ENCODE measurements at regions not wholly inside any gene's neighbourhood (a gene's known extent, or its start where the extent isn't known, plus 50 kb on each side); places are given as distances from the start of the nearest gene placed in this dataset.

- no peak for TF ChIP-seq CTCF (IDR thresholded peaks at IDR 0.05)
- DNase-seq (ENCODE audit: low spot score), result no peak
- no peak overlapping the region for H3K4me3 ChIP-seq
- peak overlapping the region; percentile 48 to 71 for H3K27ac ChIP-seq
Observed at GRCh38 chr9:96031916-96032534, 156.5 kb downstream of the ERCC6L2 start.

DNA sequence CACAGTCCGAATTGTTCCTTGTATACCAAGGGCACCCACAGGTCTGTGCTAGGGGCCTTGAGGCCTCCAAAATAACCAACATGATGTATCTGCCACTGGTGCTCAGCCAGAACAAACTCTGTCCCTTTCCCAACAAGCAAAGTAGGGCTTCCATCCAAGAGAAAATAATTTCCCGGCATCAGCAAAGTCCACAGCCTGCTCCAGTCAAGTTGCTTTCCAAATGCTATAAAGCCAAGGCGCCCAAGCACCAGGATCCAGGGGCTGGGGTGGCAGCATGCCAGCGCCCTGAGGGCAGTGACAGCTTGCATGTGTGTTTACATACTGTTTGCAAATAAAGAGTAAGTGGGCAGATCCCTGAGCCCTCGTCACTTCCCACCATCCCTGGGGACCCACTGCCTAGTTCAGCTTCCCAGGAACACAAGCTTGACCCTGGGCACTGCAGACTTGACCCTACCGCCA lies 155.9 kb downstream of the ERCC6L2 start:
- TF ChIP-seq CTCF (IDR thresholded peaks at IDR 0.05), result no peak
- DNase-seq (ENCODE audit: low spot score), result peak; percentile 92
- peak overlapping the region; percentile 0 for H3K4me3 ChIP-seq
- peak overlapping the region; percentile 70 to 71 for H3K27ac ChIP-seq

DNA sequence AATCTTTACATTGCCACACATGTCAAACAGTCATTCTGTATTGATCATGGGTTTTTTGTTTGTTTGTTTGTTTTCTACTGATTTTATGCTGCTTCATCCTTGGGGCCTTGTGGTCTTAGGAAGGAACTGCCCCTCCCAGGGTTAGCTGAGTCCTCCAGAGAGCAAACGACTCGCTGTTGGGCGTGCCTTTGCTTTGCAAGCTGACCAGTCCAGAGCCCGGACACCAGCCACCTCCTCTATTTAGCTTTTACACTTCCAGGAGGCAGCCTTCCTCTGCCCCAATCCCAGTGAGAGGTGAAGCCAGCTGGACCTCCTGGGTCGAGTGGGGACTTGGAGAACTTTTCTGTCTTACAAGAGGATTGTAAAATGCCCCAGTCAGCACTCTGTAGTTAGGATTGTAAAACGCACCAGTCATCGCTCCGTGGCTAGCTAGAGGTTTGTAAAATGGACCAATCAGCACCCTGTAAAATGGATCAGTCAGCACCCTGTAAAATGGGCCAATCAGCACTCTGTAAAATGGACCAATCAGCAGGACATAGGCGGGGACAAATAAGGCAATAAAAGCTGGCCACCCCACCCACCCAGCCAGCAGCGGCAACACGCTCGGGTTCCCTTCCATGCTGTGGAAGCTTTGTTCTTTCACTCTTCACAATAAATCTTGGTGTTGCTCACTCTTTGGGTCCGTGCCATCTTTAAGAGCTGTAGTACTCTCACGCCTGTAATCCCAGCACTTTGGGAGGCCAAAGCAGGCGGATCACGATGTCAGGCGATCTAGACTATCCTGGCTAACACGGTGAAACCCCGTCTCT lies 154.4 kb downstream of the ERCC6L2 start:
- DNase-seq (ENCODE audit: low spot score), result no peak

DNA sequence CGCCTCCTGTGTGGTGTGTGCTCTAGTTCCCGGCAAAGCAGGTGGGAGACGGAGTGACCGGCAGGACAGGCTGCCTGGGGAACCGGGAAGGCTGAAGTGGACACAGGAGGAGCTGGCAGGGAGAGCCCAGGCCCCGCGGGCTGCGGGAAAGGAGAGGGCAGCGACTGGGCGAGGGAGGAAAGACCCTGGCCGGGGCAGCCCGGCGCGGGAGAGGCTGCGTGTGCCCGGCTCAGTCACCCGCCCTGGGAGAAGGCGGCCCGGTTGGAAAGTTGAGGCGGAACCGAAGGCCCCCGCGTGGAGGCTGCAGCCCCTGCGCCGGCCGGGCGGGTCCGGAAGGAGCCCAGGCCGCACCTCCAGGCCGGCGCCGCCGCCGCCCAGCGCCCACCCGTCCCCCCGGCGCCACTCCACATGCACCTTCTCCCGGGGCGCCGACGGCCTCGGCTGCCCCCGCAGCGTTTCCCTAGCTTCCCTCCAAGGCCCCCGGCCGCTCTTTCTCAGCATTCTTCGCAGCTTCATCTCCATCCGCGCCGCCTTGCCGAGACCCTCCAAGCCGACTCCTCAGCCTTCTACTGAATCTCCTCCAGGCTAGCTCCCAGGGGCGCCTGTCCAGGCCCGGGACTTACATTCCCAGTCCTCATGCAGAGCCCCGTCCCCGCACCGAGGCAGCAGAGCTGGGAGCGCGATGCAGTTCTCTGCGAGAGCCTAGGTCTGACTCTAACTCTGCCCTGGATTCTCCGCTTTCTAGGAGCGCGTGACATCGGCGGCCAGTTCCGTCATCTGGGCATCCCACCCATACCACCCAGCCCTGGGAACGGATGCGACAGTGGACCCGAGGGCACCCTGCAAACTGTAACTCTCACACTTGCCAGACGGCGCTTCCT lies 152.0 kb downstream of the ERCC6L2 start:
- Histone ChIP-seq H3K4me3 (peak overlapping the region; percentile 70), H3K27ac (peak overlapping the region; percentile 1 to 49)
- DNase-seq (ENCODE audit: low spot score), result no peak
- no peak for TF ChIP-seq CTCF (IDR thresholded peaks at IDR 0.05)

More for the DNA sequence above, 154.4 kb downstream of the ERCC6L2 start:
- TF ChIP-seq CTCF (IDR thresholded peaks at IDR 0.05), result no peak
- Histone ChIP-seq H3K4me3 (no peak overlapping the region), H3K27ac (peak overlapping the region in 1 of 2 donors; percentile 70)

GRCh38 chr9:96026655-96027213 lies 151.2 kb downstream of the ERCC6L2 start:
- no peak for TF ChIP-seq CTCF (IDR thresholded peaks at IDR 0.05)
- H3K4me3 ChIP-seq, result peak overlapping the region; percentile 70
- peak overlapping the region in 1 of 2 donors; percentile 49 for H3K27ac ChIP-seq
- DNase-seq (ENCODE audit: low spot score), result no peak

GRCh38 chr9:96025995-96026602 lies 150.6 kb downstream of the ERCC6L2 start:
- no peak for TF ChIP-seq CTCF (IDR thresholded peaks at IDR 0.05)
- no peak for DNase-seq (ENCODE audit: low spot score)
- Histone ChIP-seq H3K27ac (no peak overlapping the region), H3K4me3 (no peak overlapping the region)
